A549 (cell line): ENCODE measurements at regions not wholly inside any gene's neighbourhood (a gene's known extent, or its start where the extent isn't known, plus 50 kb on each side); places are given as distances from the start of the nearest gene placed in this dataset.

Experiments used
- ATAC-seq, 2 experiments: fragments of 200-7000 bp in 1 of 2; fragments of >200 bp in 1 of 2; cut with Nextera tagmentation in 1 of 2; cut with Tn5 transposase in 1 of 2; 3 replicates each; pipeline versions ENCODE4 v1.8.0 to v1.9.1; 2018 to 2020; ENCODE audit warnings: mild to moderate bottlenecking in 1 of 2, moderate library complexity in 1 of 2
- CTCF ChIA-PET: fragments of 300-600 bp; sonication (Branson Sonifier 250); formaldehyde crosslinking; extraction: SDS; loops from one replicate; lab custom pipeline; 2021; ENCODE audit warnings: antibody characterized with exemption, inconsistent platforms; lab: Yijun Ruan, JAX
- POLR2A ChIA-PET: fragments of 350-600 bp; formaldehyde crosslinking; extraction: SDS; loops from one replicate; lab custom pipeline; 2021; ENCODE audit warnings: antibody characterized with exemption, inconsistent platforms; lab: Yijun Ruan, JAX
- DNase-seq, 2 experiments: peaks; one replicate each; pipeline versions ENCODE4 v3.0.0 to v3.0.0-alpha.2; 2011 to 2016; ENCODE audit warnings: low read depth in 1 of 2, low spot score in 1 of 2
- FAIRE-seq: peaks from 2 replicates; lab custom pipeline; 2011; peaks lifted over from hg19 to GRCh38; lab: Jason Lieb, UNC
- H3K27ac ChIP-seq, 2 experiments: fragments of >200 bp; sonication (Bioruptor Twin); formaldehyde crosslinking; 3 replicates each; pipeline ENCODE4 v1.5.1; 2016 to 2017
- H3K4me1 ChIP-seq: fragments of >200 bp; sonication (Bioruptor Twin); formaldehyde crosslinking; 3 replicates; pipeline ENCODE4 v1.6.1; 2016
- H3K4me2 ChIP-seq: fragments of >200 bp; sonication (Bioruptor Twin); formaldehyde crosslinking; 3 replicates; pipeline ENCODE4 v1.6.1; 2016
- H3K4me3 ChIP-seq: fragments of >200 bp; sonication (Bioruptor Twin); formaldehyde crosslinking; 3 replicates; pipeline ENCODE4 v1.5.1; 2016
- H3K9me3 ChIP-seq: fragments of >200 bp; sonication (Bioruptor Twin); formaldehyde crosslinking; 3 replicates; pipeline ENCODE4 v1.6.1; 2016
- CHD2 ChIP-seq: fragments of 150-350 bp; IDR thresholded peaks from 2 replicates; pipeline ENCODE4 v1.6.1; 2014; ENCODE audit warnings: low read length; ENCODE audit not compliant: partially characterized antibody
- CTCF ChIP-seq: fragments of >200 bp; sonication (Bioruptor Twin); formaldehyde crosslinking; IDR thresholded peaks from 3 replicates; pipeline ENCODE4 v1.5.1; 2016
- FOXS1 ChIP-seq: fragments of 250-450 bp; sonication (Bioruptor Pico); IDR thresholded peaks from 2 replicates; pipeline ENCODE4 v1.5.0; 2020; ENCODE audit warnings: mild to moderate bottlenecking, moderate library complexity
- HOXA7 ChIP-seq: fragments of 250-450 bp; sonication (Bioruptor Pico); IDR thresholded peaks from 2 replicates; pipeline ENCODE4 v1.5.0; 2020; ENCODE audit warnings: mild to moderate bottlenecking, moderate library complexity
- HOXB5 ChIP-seq: fragments of 250-450 bp; sonication (Bioruptor Pico); IDR thresholded peaks from 2 replicates; pipeline ENCODE4 v1.5.0; 2020; ENCODE audit warnings: mild to moderate bottlenecking, moderate library complexity
- JUN ChIP-seq, 2 experiments: fragments of >200 bp; sonication (Bioruptor Twin); formaldehyde crosslinking; IDR thresholded peaks; 2 replicates in 1 of 2; 3 replicates in 1 of 2; pipeline ENCODE4 v1.6.1; 2016 to 2017
- MYC ChIP-seq: IDR thresholded peaks from 2 replicates; pipeline ENCODE4 v1.6.1; 2012; ENCODE audit warnings: mild to moderate bottlenecking, inconsistent platforms, low read length, improper control_type of control experiment, borderline replicate concordance
- NFE2L2 ChIP-seq: fragments of 150-350 bp; conservative IDR thresholded peaks from 2 replicates; pipeline ENCODE4 v1.6.1; 2014; ENCODE audit warnings: low read length
- NPAS2 ChIP-seq: fragments of 250-450 bp; sonication (Bioruptor Pico); IDR thresholded peaks from 2 replicates; pipeline ENCODE4 v1.8.0; 2022; ENCODE audit warnings: mild to moderate bottlenecking, moderate library complexity, borderline replicate concordance
- NR3C1 ChIP-seq: fragments of >200 bp; sonication (Bioruptor Twin); formaldehyde crosslinking; IDR thresholded peaks from 3 replicates; pipeline ENCODE4 v1.6.1; 2017
- PHF8 ChIP-seq: fragments of 200-600 bp; sonication (generic); IDR thresholded peaks from 2 replicates; pipeline ENCODE4 v1.6.1; 2016; ENCODE audit warnings: low read depth, mild to moderate bottlenecking, antibody characterized with exemption, moderate library complexity, borderline replicate concordance
- REST ChIP-seq: fragments of 200-600 bp; sonication (generic); IDR thresholded peaks from 2 replicates; pipeline ENCODE4 v1.6.1; 2016; ENCODE audit warnings: antibody characterized with exemption, mild to moderate bottlenecking, moderate library complexity
- RFX5 ChIP-seq: fragments of 450-650 bp; IDR thresholded peaks from 2 replicates; pipeline ENCODE4 v1.7.1; 2014; ENCODE audit warnings: antibody characterized with exemption, mild to moderate bottlenecking, moderate library complexity
- SMC3 ChIP-seq: fragments of >200 bp; sonication (Bioruptor Twin); formaldehyde crosslinking; IDR thresholded peaks from 3 replicates; pipeline ENCODE4 v1.6.1; 2018; ENCODE audit warnings: inconsistent platforms
- TP53 ChIP-seq: fragments of 250-450 bp; sonication (Bioruptor Pico); IDR thresholded peaks from 2 replicates; pipeline ENCODE4 v1.5.0; 2021; ENCODE audit warnings: mild to moderate bottlenecking, moderate library complexity
- USF2 ChIP-seq: fragments of 450-650 bp; IDR thresholded peaks from 2 replicates; pipeline ENCODE4 v1.6.1; 2014; ENCODE audit warnings: antibody characterized with exemption
- ZFP36 ChIP-seq: fragments of 450-650 bp; IDR thresholded peaks from 2 replicates; pipeline ENCODE4 v1.6.1; 2014; ENCODE audit warnings: borderline replicate concordance; ENCODE audit not compliant: partially characterized antibody
- WGBS: methylation state at CpG from one replicate; pipeline ENCODE4 v1.1.6; 2017; ENCODE audit errors: missing lambda C conversion rate; 5-methylcytosine and 5-hydroxymethylcytosine counted together
- TF ChIP-seq, protein P1 (sequence below): fragments of 250-450 bp; sonication (Bioruptor Pico); IDR thresholded peaks from 2 replicates; pipeline ENCODE4 v1.5.0; 2021; ENCODE audit warnings: mild to moderate bottlenecking, moderate library complexity, borderline replicate concordance
- TF ChIP-seq, protein P2 (sequence below): fragments of >200 bp; sonication (Bioruptor Twin); formaldehyde crosslinking; IDR thresholded peaks from 2 replicates; pipeline ENCODE4 v1.6.1; 2016

DNA sequence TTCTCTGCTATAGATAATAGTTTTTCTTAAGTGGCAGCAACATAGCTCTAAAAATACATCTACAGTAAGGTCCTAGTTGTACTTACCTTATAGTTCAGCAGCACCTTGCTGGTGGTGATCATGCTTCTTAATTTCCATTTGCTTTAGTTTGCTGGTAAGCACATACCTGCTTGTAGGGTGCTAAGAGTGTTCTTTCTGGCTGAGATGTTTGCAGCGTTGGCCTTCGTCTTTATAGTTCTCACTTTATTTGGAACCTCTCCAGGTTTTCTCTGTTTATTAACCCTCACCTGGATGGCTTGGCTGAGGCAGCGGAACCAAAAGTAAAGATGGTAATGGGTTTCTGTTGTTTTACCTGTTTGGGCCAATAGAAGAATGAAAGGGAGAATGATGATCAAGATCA lies 123.6 kb upstream of the EFEMP1 start:
- no peak for TF ChIP-seq HOXA7 (CRISPR knock-in tag)
- TF ChIP-seq, protein P1, sequence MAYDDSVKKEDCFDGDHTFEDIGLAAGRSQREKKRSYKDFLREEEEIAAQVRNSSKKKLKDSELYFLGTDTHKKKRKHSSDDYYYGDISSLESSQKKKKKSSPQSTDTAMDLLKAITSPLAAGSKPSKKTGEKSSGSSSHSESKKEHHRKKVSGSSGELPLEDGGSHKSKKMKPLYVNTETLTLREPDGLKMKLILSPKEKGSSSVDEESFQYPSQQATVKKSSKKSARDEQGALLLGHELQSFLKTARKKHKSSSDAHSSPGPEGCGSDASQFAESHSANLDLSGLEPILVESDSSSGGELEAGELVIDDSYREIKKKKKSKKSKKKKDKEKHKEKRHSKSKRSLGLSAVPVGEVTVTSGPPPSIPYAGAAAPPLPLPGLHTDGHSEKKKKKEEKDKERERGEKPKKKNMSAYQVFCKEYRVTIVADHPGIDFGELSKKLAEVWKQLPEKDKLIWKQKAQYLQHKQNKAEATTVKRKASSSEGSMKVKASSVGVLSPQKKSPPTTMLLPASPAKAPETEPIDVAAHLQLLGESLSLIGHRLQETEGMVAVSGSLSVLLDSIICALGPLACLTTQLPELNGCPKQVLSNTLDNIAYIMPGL (CRISPR knock-in tag): no peak
- TF ChIP-seq HOXB5 (CRISPR knock-in tag): no peak
- TF ChIP-seq, protein P2, sequence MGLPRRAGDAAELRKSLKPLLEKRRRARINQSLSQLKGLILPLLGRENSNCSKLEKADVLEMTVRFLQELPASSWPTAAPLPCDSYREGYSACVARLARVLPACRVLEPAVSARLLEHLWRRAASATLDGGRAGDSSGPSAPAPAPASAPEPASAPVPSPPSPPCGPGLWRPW: no peak
- TF ChIP-seq JUN (IDR thresholded peaks at IDR 0.05): no peak
- no peak for TF ChIP-seq CHD2
- no peak for TF ChIP-seq NR3C1
- TF ChIP-seq PHF8: no peak
- TF ChIP-seq TP53 (CRISPR knock-in tag): no peak
- CTCF ChIA-PET: interaction anchor here (3.9 kb wide), 1 partner anchor 329 kb away, joined by 12 read pairs; no protein-coding TSS in a partner anchor
- Histone ChIP-seq H3K4me2 (no peak overlapping the region), H3K9me3 (no peaks in the 10 kb centered on the region), H3K4me3 (no peak overlapping the region), H3K4me1 (no peaks in the 10 kb centered on the region), H3K27ac (no peak overlapping the region)
- DNase-seq: no peak
- no peak for ATAC-seq
- FAIRE-seq: no peak
- 38% methylated on average over 3 of the region's 3 CpGs for WGBS
- POLR2A ChIA-PET: no interaction called here

DNA sequence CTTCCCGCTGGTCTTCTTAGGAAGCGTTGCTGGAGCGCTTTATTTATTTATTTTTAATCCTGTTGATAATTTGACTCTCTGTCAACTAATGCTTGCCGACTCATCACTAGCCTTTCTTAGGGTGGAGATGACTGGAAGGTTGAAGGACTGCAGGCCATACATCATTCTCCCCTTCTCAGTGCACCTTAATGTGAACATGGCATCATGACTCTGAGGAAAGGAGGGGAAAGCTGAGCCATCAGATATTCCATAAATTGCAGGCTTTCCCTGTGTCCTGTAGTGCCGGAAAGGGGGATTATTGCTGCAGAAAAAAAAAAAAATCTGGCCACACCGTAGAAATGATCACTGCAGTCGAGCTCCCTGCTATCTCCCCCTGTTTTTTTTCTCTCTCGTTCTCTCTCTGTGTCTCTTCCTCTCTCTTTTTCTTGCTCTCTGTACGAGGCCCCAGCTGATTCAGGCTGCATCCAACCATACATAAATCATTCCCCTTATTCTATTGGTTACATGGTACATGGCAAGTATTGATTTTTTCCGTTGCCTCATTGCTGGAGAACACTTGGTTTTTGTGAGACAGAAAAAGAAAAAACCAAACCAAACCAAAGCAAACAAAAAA lies 125.8 kb upstream of the EFEMP1 start:
- Histone ChIP-seq H3K4me3 (no peak overlapping the region), H3K27ac (no peak overlapping the region), H3K4me1 (no peaks in the 10 kb centered on the region), H3K9me3 (no peaks in the 10 kb centered on the region), H3K4me2 (no peak overlapping the region)
- ATAC-seq (no peak), DNase-seq (no peak), FAIRE-seq (no peak)
- no peak for TF ChIP-seq CTCF
- no peak for TF ChIP-seq REST
- TF ChIP-seq MYC: no peak
- no peak for TF ChIP-seq RFX5
- TF ChIP-seq NFE2L2: no peak
- TF ChIP-seq FOXS1: no peak
- TF ChIP-seq USF2: no peak
- TF ChIP-seq, protein P2: no peak
- no peak for TF ChIP-seq NPAS2 (CRISPR knock-in tag)
- no peak for TF ChIP-seq PHF8
- TF ChIP-seq HOXB5 (CRISPR knock-in tag): no peak
- no peak for TF ChIP-seq ZFP36
- no peak for TF ChIP-seq SMC3
- ChIA-PET CTCF (interaction anchor here (1.0 to 3.9 kb wide), 3 partner anchors 13 to 331 kb away, joined by 3 to 12 read pairs (median 3); no protein-coding TSS in a partner anchor), POLR2A (no interaction called here)
- WGBS: 55% methylated on average over 10 of the region's 10 CpGs
